RWPE1 (cell line): ENCODE measurements at regions not wholly inside any gene's neighbourhood (a gene's known extent, or its start where the extent isn't known, plus 50 kb on each side); places are given as distances from the start of the nearest gene placed in this dataset.
"Not testable (repeated sequence)": the region's sequence is repeated elsewhere in the genome, so short reads cannot be mapped to it uniquely, and the experiment has no call there.

Source experiments
- CTCF ChIA-PET: fragments of 350-600 bp; sonication (Branson Sonifier 250); formaldehyde crosslinking; extraction: SDS; loops from one replicate; lab custom pipeline; 2021; lab: Yijun Ruan, JAX
- POLR2A ChIA-PET: fragments of 400-600 bp; formaldehyde crosslinking; extraction: SDS; loops from one replicate; lab custom pipeline; 2020; ENCODE audit warnings: antibody characterized with exemption; ENCODE audit not compliant: low non-redundant PET; lab: Yijun Ruan, JAX
- DNase-seq: peaks from one replicate; pipeline ENCODE4 v3.0.0; 2012; ENCODE audit warnings: low spot score
- H3K27ac ChIP-seq: fragments of 450-650 bp; 2 replicates; pipeline ENCODE4 v1.5.1; 2017

GRCh38 chr5:1575991-1576714 is 52.4 kb upstream of the LPCAT1 start:
- DNase-seq, H3K27ac ChIP-seq, POLR2A ChIA-PET, CTCF ChIA-PET: not testable (repeated sequence)

- H3K27ac ChIP-seq, POLR2A ChIA-PET: not testable (repeated sequence)
Measured at GRCh38 chr5:1575491-1575890, 51.7 kb upstream of the LPCAT1 start.

GRCh38 chr5:1574023-1574318 is 50.2 kb upstream of the LPCAT1 start:
- POLR2A ChIA-PET, CTCF ChIA-PET, H3K27ac ChIP-seq, DNase-seq: not testable (repeated sequence)

More at GRCh38 chr5:1575491-1575890, 51.7 kb upstream of the LPCAT1 start:
- CTCF ChIA-PET, DNase-seq: not testable (repeated sequence)

GRCh38 chr5:1573217-1574022 is 49.7 kb upstream of the LPCAT1 start:
- POLR2A ChIA-PET, DNase-seq, CTCF ChIA-PET, H3K27ac ChIP-seq: not testable (repeated sequence)
